ENCODE measurements at regions not wholly inside any gene's neighbourhood (a gene's known extent, or its start where the extent isn't known, plus 50 kb on each side); places are given as distances from the start of the nearest gene placed in this dataset.

DNA sequence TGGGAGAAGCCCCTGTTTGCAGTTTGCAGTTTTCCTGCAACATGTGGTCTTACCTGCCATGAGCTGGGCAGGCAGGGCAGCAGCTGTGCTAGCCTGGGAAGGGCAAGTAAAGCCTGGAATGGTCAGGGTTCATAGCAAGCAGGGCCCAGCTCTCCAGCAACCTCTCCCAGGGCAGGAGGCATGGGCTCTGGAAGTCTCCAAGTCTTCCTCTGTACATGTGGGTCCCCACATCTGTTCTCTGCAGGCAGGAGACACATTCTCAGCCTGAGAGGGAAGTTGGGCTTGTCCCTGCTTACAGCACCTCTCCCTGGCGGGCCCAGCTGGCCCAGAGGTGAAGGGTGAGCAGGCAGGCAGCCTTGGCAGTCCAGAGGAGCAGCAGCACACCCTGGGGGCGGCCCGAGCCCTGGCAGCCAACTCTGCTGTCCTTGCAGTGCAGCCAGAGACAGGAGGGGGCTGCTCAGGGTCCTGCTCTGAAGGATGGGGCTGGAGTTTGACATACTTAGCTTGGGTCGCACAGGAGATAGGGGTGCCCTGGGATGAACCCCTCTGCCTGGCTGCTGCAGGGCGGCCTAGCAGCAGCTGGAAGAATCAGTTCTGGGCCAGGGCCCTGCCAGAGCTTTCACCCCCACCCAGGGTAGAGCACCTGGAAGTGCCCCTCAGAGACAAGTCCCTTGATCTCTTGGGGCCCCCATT, 176.0 kb downstream of the MRPL14 start (continued):
- TF ChIP-seq ZNF445 (CRISPR knock-in tag; IDR thresholded peaks at IDR 0.05; ENCODE audit: low read depth) (no peak), NR2C1 (IDR thresholded peaks at IDR 0.05) (peak; percentile 92), NR2C1 (tag; IDR thresholded peaks at IDR 0.05) (peak; percentile 93), MIER1 (IDR thresholded peaks at IDR 0.05; ENCODE audit: low read depth) (no peak), ZNF695 (CRISPR knock-in tag; IDR thresholded peaks at IDR 0.05) (no peak), MCM2 (IDR thresholded peaks at IDR 0.05; ENCODE audit: low read depth) (no peak), POLR2B (IDR thresholded peaks at IDR 0.05; ENCODE audit: low read depth, partially characterized antibody) (no peak), TAF1 (IDR thresholded peaks at IDR 0.05; ENCODE audit: control insufficient read depth, extremely low read depth, insufficient read depth, low read length, severe bottlenecking) (no peak), TCF7L2 (IDR thresholded peaks at IDR 0.05; ENCODE audit: low read depth, low read length) (no peak), ZNF316 (IDR thresholded peaks at IDR 0.05) (no peak), NCOR1 (IDR thresholded peaks at IDR 0.05) (no peak), PTBP1 (IDR thresholded peaks at IDR 0.05; ENCODE audit: low read depth, low read length) (no peak), XRCC5 (IDR thresholded peaks at IDR 0.05; ENCODE audit: low read depth, low read length) (no peak), STAT5B (CRISPR knock-in tag; IDR thresholded peaks at IDR 0.05) (no peak), ZNF408 (CRISPR knock-in tag; IDR thresholded peaks at IDR 0.05; ENCODE audit: low read depth) (no peak), HDAC3 (IDR thresholded peaks at IDR 0.05; ENCODE audit: borderline replicate concordance, partially characterized antibody) (no peak), BRD4 (IDR thresholded peaks at IDR 0.05) (0 out of 2 replicates have a peak, but pooled peaks have one; percentile 72), ZNF699 (CRISPR knock-in tag; IDR thresholded peaks at IDR 0.05; ENCODE audit: insufficient replicate concordance) (no peak), SP1 (CRISPR knock-in tag; IDR thresholded peaks at IDR 0.05) (peak; percentile 43; the same call in 1 of the 2 replicates), ZNF507 (tag; conservative IDR thresholded peaks at IDR 0.05) (no peak), PYGO2 (tag; IDR thresholded peaks at IDR 0.05) (no peak), RBM22 (IDR thresholded peaks at IDR 0.05; ENCODE audit: low read depth, low read length, poor library complexity, severe bottlenecking) (no peak), ZNF140 (CRISPR knock-in tag; IDR thresholded peaks at IDR 0.05) (no peak), RB1 (IDR thresholded peaks at IDR 0.05; ENCODE audit: low read depth) (peak; percentile 51; the same call in 1 of the 2 replicates), COPS2 (conservative IDR thresholded peaks at IDR 0.05) (no peak)
- TF ChIP-seq, protein P1, sequence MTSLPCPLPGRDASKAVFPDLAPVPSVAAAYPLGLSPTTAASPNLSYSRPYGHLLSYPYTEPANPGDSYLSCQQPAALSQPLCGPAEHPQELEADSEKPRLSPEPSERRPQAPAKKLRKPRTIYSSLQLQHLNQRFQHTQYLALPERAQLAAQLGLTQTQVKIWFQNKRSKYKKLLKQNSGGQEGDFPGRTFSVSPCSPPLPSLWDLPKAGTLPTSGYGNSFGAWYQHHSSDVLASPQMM (CRISPR knock-in tag; IDR thresholded peaks at IDR 0.05): no peak
- TF ChIP-seq, protein P2, sequence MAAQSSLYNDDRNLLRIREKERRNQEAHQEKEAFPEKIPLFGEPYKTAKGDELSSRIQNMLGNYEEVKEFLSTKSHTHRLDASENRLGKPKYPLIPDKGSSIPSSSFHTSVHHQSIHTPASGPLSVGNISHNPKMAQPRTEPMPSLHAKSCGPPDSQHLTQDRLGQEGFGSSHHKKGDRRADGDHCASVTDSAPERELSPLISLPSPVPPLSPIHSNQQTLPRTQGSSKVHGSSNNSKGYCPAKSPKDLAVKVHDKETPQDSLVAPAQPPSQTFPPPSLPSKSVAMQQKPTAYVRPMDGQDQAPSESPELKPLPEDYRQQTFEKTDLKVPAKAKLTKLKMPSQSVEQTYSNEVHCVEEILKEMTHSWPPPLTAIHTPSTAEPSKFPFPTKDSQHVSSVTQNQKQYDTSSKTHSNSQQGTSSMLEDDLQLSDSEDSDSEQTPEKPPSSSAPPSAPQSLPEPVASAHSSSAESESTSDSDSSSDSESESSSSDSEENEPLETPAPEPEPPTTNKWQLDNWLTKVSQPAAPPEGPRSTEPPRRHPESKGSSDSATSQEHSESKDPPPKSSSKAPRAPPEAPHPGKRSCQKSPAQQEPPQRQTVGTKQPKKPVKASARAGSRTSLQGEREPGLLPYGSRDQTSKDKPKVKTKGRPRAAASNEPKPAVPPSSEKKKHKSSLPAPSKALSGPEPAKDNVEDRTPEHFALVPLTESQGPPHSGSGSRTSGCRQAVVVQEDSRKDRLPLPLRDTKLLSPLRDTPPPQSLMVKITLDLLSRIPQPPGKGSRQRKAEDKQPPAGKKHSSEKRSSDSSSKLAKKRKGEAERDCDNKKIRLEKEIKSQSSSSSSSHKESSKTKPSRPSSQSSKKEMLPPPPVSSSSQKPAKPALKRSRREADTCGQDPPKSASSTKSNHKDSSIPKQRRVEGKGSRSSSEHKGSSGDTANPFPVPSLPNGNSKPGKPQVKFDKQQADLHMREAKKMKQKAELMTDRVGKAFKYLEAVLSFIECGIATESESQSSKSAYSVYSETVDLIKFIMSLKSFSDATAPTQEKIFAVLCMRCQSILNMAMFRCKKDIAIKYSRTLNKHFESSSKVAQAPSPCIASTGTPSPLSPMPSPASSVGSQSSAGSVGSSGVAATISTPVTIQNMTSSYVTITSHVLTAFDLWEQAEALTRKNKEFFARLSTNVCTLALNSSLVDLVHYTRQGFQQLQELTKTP (IDR thresholded peaks at IDR 0.05; ENCODE audit: low read depth in 1 of 2, partially characterized antibody in 2 of 2): no peak

All from K562 (cell line).